ENCODE measurements at regions not wholly inside any gene's neighbourhood (a gene's known extent, or its start where the extent isn't known, plus 50 kb on each side); places are given as distances from the start of the nearest gene placed in this dataset.
"Not testable (repeated sequence)": the region's sequence is repeated elsewhere in the genome, so short reads cannot be mapped to it uniquely, and the experiment has no call there.

- in situ Hi-C loops (cut with HindIII; ENCODE audit: low sequenced_read_pairs) = no loop called here
Observed at GRCh38 chr10:44015702-44016500, 367.2 kb upstream of the ZNF32 start.

- in situ Hi-C loops (cut with HindIII; ENCODE audit: low sequenced_read_pairs) = no loop called here
Observed at GRCh38 chr10:44014644-44015250, 366.1 kb upstream of the ZNF32 start.

- in situ Hi-C loops (cut with HindIII; ENCODE audit: low sequenced_read_pairs) = no loop called here
Observed at GRCh38 chr10:44013981-44014380, 365.3 kb upstream of the ZNF32 start.

GRCh38 chr10:44012921-44013320 is 364.2 kb upstream of the ZNF32 start:
- in situ Hi-C loops (cut with HindIII; ENCODE audit: low sequenced_read_pairs) = no loop called here

GRCh38 chr10:44011603-44011981 is 362.9 kb upstream of the ZNF32 start:
- in situ Hi-C loops (cut with HindIII; ENCODE audit: low sequenced_read_pairs) = no loop called here

GRCh38 chr10:44010873-44011602 is 362.4 kb upstream of the ZNF32 start:
- in situ Hi-C loops (cut with HindIII; ENCODE audit: low sequenced_read_pairs) = no loop called here

- in situ Hi-C loops (cut with HindIII; ENCODE audit: low sequenced_read_pairs) = no loop called here
Observed at GRCh38 chr10:44009891-44010632, 361.4 kb upstream of the ZNF32 start.

GRCh38 chr10:44008917-44009709 is 360.4 kb upstream of the ZNF32 start:
- in situ Hi-C loops (cut with HindIII; ENCODE audit: low sequenced_read_pairs) = no loop called here

- in situ Hi-C loops (cut with HindIII; ENCODE audit: low sequenced_read_pairs) = no loop called here
Observed at GRCh38 chr10:44008270-44008916, 359.7 kb upstream of the ZNF32 start.

- in situ Hi-C loops (cut with HindIII; ENCODE audit: low sequenced_read_pairs) = no loop called here
Observed at GRCh38 chr10:44006771-44007170, 358.1 kb upstream of the ZNF32 start.

GRCh38 chr10:44005788-44006099 is 357.1 kb upstream of the ZNF32 start:
- in situ Hi-C loops (cut with HindIII; ENCODE audit: low sequenced_read_pairs) = no loop called here

- in situ Hi-C loops (cut with HindIII; ENCODE audit: low sequenced_read_pairs) = no loop called here
Observed at GRCh38 chr10:44004913-44005787, 356.5 kb upstream of the ZNF32 start.

- in situ Hi-C loops (cut with HindIII; ENCODE audit: low sequenced_read_pairs) = no loop called here
Observed at GRCh38 chr10:43998021-43998809, 349.5 kb upstream of the ZNF32 start.

- in situ Hi-C loops (cut with HindIII; ENCODE audit: low sequenced_read_pairs) = no loop called here
Observed at GRCh38 chr10:43997330-43997729, 348.6 kb upstream of the ZNF32 start.

GRCh38 chr10:43994539-43994938 is 345.9 kb upstream of the ZNF32 start:
- in situ Hi-C loops (cut with HindIII; ENCODE audit: low sequenced_read_pairs) = no loop called here

- in situ Hi-C loops (cut with HindIII; ENCODE audit: low sequenced_read_pairs) = not testable (repeated sequence)
Observed at GRCh38 chr10:43992816-43993215, 344.1 kb upstream of the ZNF32 start.

- in situ Hi-C loops (cut with HindIII; ENCODE audit: low sequenced_read_pairs) = no loop called here
Observed at GRCh38 chr10:43986374-43986773, 337.7 kb upstream of the ZNF32 start.

- in situ Hi-C loops (cut with HindIII; ENCODE audit: low sequenced_read_pairs) = no loop called here
Observed at GRCh38 chr10:43985941-43986340, 337.3 kb upstream of the ZNF32 start.
